ENCODE measurements at regions not wholly inside any gene's neighbourhood (a gene's known extent, or its start where the extent isn't known, plus 50 kb on each side); places are given as distances from the start of the nearest gene placed in this dataset.
"Not testable (repeated sequence)": the region's sequence is repeated elsewhere in the genome, so short reads cannot be mapped to it uniquely, and the experiment has no call there.

GRCh38 chr5:117624201-117624600 is 1049.6 kb upstream of the SEMA6A start:
- no peaks in the 10 kb centered on the region for H3K27me3 ChIP-seq (ENCODE audit: control insufficient read depth, insufficient read depth, low read length)
- WGBS (ENCODE audit: insufficient coverage) = no CpG with 5 or more reads among the region's 3 CpGs
- DNase-seq = no peak
- no peak overlapping the region for H3K27ac ChIP-seq (ENCODE audit: low read length)
- H3K4me1 ChIP-seq (ENCODE audit: control insufficient read depth, insufficient read depth, low read length) = peaks cover 10% of the 10 kb centered on the region
- H3K36me3 ChIP-seq (ENCODE audit: control insufficient read depth, insufficient read depth, low read length) = no peaks in the 10 kb centered on the region
- H3K9me3 ChIP-seq (replicated peaks; ENCODE audit: control insufficient read depth, low read depth, low read length) = no peaks in the 10 kb centered on the region
- no peak overlapping the region for H3K4me3 ChIP-seq (ENCODE audit: low read length)

DNA sequence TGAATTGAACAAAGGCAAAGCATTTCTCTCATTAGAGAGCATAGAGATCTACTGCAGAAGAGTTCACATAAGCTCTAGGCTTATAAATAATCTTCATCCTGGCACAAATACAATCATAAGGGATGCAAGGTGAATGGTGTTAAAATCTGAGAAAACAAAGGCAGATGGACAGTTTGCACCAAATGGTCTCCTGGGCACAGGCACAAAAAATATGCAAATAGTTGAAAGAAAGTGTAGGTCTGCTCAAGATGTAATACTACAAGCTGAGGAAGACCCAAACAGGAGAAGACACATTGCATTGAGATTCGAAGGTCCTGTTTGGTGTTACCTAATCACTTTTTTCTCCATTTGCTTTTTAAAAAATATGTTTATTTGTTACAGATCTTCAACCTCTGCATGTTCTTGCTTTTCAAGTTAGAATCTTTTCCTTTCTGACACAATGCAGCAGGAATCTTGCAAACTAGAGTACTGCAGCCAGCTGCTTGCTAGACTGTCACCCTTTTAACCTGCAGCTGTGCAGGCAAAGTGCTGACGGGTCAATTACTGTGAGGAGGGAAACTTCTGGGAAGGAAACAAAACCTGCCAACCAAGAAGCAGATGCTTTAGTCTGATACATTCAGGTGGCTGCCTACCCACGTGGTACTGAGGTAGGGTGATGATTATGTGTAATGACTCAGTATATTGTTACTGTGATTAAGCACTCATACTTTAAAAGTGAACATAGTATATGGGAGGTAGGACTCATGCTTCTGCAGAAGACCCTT is 1048.6 kb upstream of the SEMA6A start:
- H3K27ac ChIP-seq (ENCODE audit: low read length) = peak overlapping the region; percentile 66
- peak; percentile 89 for DNase-seq
- H3K4me3 ChIP-seq (ENCODE audit: low read length) = no peak overlapping the region
- no peaks in the 10 kb centered on the region for H3K9me3 ChIP-seq (replicated peaks; ENCODE audit: control insufficient read depth, low read depth, low read length)
- H3K36me3 ChIP-seq (ENCODE audit: control insufficient read depth, insufficient read depth, low read length) = no peaks in the 10 kb centered on the region
- H3K4me1 ChIP-seq (ENCODE audit: control insufficient read depth, insufficient read depth, low read length) = peaks cover 10% of the 10 kb centered on the region
- 33% methylated on average over 1 of the region's 3 CpGs for WGBS (ENCODE audit: insufficient coverage)
- H3K27me3 ChIP-seq (ENCODE audit: control insufficient read depth, insufficient read depth, low read length) = no peaks in the 10 kb centered on the region

- no peaks in the 10 kb centered on the region for H3K9me3 ChIP-seq (replicated peaks; ENCODE audit: control insufficient read depth, low read depth, low read length)
- peaks cover 10% of the 10 kb centered on the region for H3K4me1 ChIP-seq (ENCODE audit: control insufficient read depth, insufficient read depth, low read length)
- no CpG with 5 or more reads among the region's 1 CpG for WGBS (ENCODE audit: insufficient coverage)
Observed at GRCh38 chr5:117621921-117622320, 1047.3 kb upstream of the SEMA6A start.

DNA sequence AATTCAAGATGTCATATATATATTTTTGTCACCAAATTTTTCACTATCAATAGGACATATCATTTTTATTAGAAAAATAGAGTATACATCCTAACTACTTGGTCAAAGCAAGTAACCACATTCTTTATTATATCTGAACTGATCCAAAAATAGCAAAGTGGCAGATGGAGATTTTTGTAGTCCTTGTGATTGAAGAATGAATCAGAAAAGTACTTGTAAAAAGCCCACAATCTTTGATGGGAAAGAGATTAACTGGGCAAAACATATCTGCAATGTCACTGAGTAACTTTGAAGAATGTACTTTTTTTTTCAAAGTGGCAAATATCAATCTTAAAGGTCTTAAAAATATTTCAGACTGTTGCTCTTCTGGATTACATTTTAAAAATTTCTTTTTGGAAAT is 1040.6 kb upstream of the SEMA6A start:
- Histone ChIP-seq H3K4me1 (ENCODE audit: control insufficient read depth, insufficient read depth, low read length) (no peaks in the 10 kb centered on the region), H3K36me3 (ENCODE audit: control insufficient read depth, insufficient read depth, low read length) (no peaks in the 10 kb centered on the region), H3K4me3 (ENCODE audit: low read length) (no peak overlapping the region), H3K27ac (ENCODE audit: low read length) (no peak overlapping the region), H3K9me3 (replicated peaks; ENCODE audit: control insufficient read depth, low read depth, low read length) (no peaks in the 10 kb centered on the region), H3K27me3 (ENCODE audit: control insufficient read depth, insufficient read depth, low read length) (no peaks in the 10 kb centered on the region)
- no peak for DNase-seq

More at GRCh38 chr5:117621921-117622320, 1047.3 kb upstream of the SEMA6A start:
- Histone ChIP-seq H3K27me3 (ENCODE audit: control insufficient read depth, insufficient read depth, low read length) (no peaks in the 10 kb centered on the region), H3K4me3 (ENCODE audit: low read length) (no peak overlapping the region), H3K36me3 (ENCODE audit: control insufficient read depth, insufficient read depth, low read length) (no peaks in the 10 kb centered on the region), H3K27ac (ENCODE audit: low read length) (no peak overlapping the region)
- DNase-seq = no peak

GRCh38 chr5:117614408-117614807 is 1039.8 kb upstream of the SEMA6A start:
- H3K27ac ChIP-seq (ENCODE audit: low read length) = no peak overlapping the region
- no peak overlapping the region for H3K4me3 ChIP-seq (ENCODE audit: low read length)
- H3K36me3 ChIP-seq (ENCODE audit: control insufficient read depth, insufficient read depth, low read length) = no peaks in the 10 kb centered on the region
- no CpG with 5 or more reads among the region's 2 CpGs for WGBS (ENCODE audit: insufficient coverage)
- DNase-seq = no peak
- no peaks in the 10 kb centered on the region for H3K9me3 ChIP-seq (replicated peaks; ENCODE audit: control insufficient read depth, low read depth, low read length)
- no peaks in the 10 kb centered on the region for H3K27me3 ChIP-seq (ENCODE audit: control insufficient read depth, insufficient read depth, low read length)
- no peaks in the 10 kb centered on the region for H3K4me1 ChIP-seq (ENCODE audit: control insufficient read depth, insufficient read depth, low read length)

- no CpG with 5 or more reads among the region's 2 CpGs for WGBS (ENCODE audit: insufficient coverage)
- DNase-seq = no peak
- Histone ChIP-seq H3K36me3 (ENCODE audit: control insufficient read depth, insufficient read depth, low read length) (no peaks in the 10 kb centered on the region), H3K4me1 (ENCODE audit: control insufficient read depth, insufficient read depth, low read length) (no peaks in the 10 kb centered on the region), H3K4me3 (ENCODE audit: low read length) (no peak overlapping the region), H3K27ac (ENCODE audit: low read length) (no peak overlapping the region), H3K9me3 (replicated peaks; ENCODE audit: control insufficient read depth, low read depth, low read length) (no peaks in the 10 kb centered on the region), H3K27me3 (ENCODE audit: control insufficient read depth, insufficient read depth, low read length) (no peaks in the 10 kb centered on the region)
Observed at GRCh38 chr5:117604845-117605244, 1030.2 kb upstream of the SEMA6A start.

DNA sequence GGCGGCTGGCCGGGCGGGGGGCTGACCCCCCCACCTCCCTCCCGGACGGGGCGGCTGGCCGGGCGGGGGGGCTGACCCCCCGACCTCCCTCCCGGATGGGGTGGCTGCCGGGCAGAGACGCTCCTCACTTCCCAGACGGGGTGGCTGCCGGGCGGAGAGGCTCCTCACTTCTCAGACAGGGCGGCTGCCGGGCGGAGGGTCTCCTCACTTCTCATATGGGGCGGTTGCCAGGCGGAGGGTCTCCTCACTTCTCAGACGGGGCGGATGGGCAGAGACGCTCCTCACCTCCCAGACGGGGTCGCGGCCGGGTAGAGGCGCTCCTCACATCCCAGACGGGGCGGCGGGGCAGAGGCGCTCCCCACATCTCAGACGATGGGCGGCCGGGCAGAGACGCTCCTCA is 1025.2 kb upstream of the SEMA6A start:
- H3K4me1 ChIP-seq (ENCODE audit: control insufficient read depth, insufficient read depth, low read length); H3K27me3 ChIP-seq (ENCODE audit: control insufficient read depth, insufficient read depth, low read length); H3K36me3 ChIP-seq (ENCODE audit: control insufficient read depth, insufficient read depth, low read length); H3K9me3 ChIP-seq (replicated peaks; ENCODE audit: control insufficient read depth, low read depth, low read length); H3K4me3 ChIP-seq (ENCODE audit: low read length); H3K27ac ChIP-seq (ENCODE audit: low read length); DNase-seq: not testable (repeated sequence)
- 80% methylated on average over 2 of the region's 36 CpGs for WGBS (ENCODE audit: insufficient coverage)

DNA sequence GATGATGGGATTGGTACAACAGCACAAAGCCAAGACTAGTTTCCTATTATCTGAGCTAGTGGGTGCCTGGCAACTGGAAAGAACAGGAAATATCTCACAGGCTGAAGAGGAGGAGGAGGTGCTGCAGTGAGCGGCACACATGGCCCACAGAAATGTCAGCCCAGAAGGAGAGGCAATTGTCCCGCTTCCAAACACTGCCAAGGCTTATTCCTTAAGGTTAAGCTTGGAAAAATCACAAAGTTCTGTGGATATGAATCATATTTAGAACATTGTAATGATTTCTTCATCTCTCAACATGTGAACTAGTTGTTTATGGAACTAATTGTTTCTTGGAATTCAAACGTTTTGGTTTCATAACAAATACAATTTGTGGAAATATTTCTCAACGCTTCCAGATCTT is 1019.5 kb upstream of the SEMA6A start:
- Histone ChIP-seq H3K9me3 (replicated peaks; ENCODE audit: control insufficient read depth, low read depth, low read length) (no peaks in the 10 kb centered on the region), H3K4me1 (ENCODE audit: control insufficient read depth, insufficient read depth, low read length) (no peaks in the 10 kb centered on the region), H3K4me3 (ENCODE audit: low read length) (no peak overlapping the region), H3K27me3 (ENCODE audit: control insufficient read depth, insufficient read depth, low read length) (no peaks in the 10 kb centered on the region), H3K27ac (ENCODE audit: low read length) (no peak overlapping the region), H3K36me3 (ENCODE audit: control insufficient read depth, insufficient read depth, low read length) (no peaks in the 10 kb centered on the region)
- peak; percentile 1 for DNase-seq
- 57% methylated on average over 1 of the region's 4 CpGs for WGBS (ENCODE audit: insufficient coverage)

GRCh38 chr5:117590944-117591343 is 1016.3 kb upstream of the SEMA6A start:
- Histone ChIP-seq H3K4me1 (ENCODE audit: control insufficient read depth, insufficient read depth, low read length) (no peaks in the 10 kb centered on the region), H3K4me3 (ENCODE audit: low read length) (no peak overlapping the region), H3K36me3 (ENCODE audit: control insufficient read depth, insufficient read depth, low read length) (no peaks in the 10 kb centered on the region), H3K27ac (ENCODE audit: low read length) (no peak overlapping the region), H3K27me3 (ENCODE audit: control insufficient read depth, insufficient read depth, low read length) (no peaks in the 10 kb centered on the region), H3K9me3 (replicated peaks; ENCODE audit: control insufficient read depth, low read depth, low read length) (no peaks in the 10 kb centered on the region)
- DNase-seq = peak; percentile 24
- WGBS (ENCODE audit: insufficient coverage) = no CpG with 5 or more reads among the region's 1 CpG

DNA sequence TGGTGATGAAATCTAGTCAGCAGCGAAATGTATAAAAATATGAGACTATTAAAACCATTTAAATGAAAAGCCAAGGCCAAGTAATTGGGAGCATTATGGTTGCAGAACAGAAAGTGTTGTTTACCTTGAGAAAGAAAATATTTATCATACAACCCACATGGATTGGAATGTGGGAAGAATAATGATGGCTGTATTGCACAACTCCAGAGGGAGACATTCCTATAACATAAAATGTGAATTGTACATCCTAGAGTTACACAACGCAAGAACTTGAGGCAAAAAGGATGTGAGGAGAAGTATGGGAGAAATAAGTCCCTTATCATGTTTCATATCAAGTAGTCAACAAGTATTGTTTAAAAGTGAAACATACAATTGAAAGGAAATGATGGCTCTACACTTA is 1014.0 kb upstream of the SEMA6A start:
- no peaks in the 10 kb centered on the region for H3K9me3 ChIP-seq (replicated peaks; ENCODE audit: control insufficient read depth, low read depth, low read length)
- no peaks in the 10 kb centered on the region for H3K4me1 ChIP-seq (ENCODE audit: control insufficient read depth, insufficient read depth, low read length)
- no peak for DNase-seq
- H3K27ac ChIP-seq (ENCODE audit: low read length) = no peak overlapping the region
- H3K36me3 ChIP-seq (ENCODE audit: control insufficient read depth, insufficient read depth, low read length) = no peaks in the 10 kb centered on the region
- H3K27me3 ChIP-seq (ENCODE audit: control insufficient read depth, insufficient read depth, low read length) = no peaks in the 10 kb centered on the region
- WGBS (ENCODE audit: insufficient coverage) = no CpG with 5 or more reads among the region's 2 CpGs
- H3K4me3 ChIP-seq (ENCODE audit: low read length) = no peak overlapping the region

- H3K27me3 ChIP-seq (ENCODE audit: control insufficient read depth, insufficient read depth, low read length) = no peaks in the 10 kb centered on the region
- H3K27ac ChIP-seq (ENCODE audit: low read length) = no peak overlapping the region
- no peaks in the 10 kb centered on the region for H3K36me3 ChIP-seq (ENCODE audit: control insufficient read depth, insufficient read depth, low read length)
- no CpG with 5 or more reads among the region's 1 CpG for WGBS (ENCODE audit: insufficient coverage)
- no peaks in the 10 kb centered on the region for H3K4me1 ChIP-seq (ENCODE audit: control insufficient read depth, insufficient read depth, low read length)
- H3K9me3 ChIP-seq (replicated peaks; ENCODE audit: control insufficient read depth, low read depth, low read length) = no peaks in the 10 kb centered on the region
- H3K4me3 ChIP-seq (ENCODE audit: low read length) = no peak overlapping the region
- DNase-seq = no peak
Observed at GRCh38 chr5:117587111-117587510, 1012.5 kb upstream of the SEMA6A start.

All from muscle of leg (tissue), 3 donors.